ENCODE measurements at regions not wholly inside any gene's neighbourhood (a gene's known extent, or its start where the extent isn't known, plus 50 kb on each side); places are given as distances from the start of the nearest gene placed in this dataset.

DNA sequence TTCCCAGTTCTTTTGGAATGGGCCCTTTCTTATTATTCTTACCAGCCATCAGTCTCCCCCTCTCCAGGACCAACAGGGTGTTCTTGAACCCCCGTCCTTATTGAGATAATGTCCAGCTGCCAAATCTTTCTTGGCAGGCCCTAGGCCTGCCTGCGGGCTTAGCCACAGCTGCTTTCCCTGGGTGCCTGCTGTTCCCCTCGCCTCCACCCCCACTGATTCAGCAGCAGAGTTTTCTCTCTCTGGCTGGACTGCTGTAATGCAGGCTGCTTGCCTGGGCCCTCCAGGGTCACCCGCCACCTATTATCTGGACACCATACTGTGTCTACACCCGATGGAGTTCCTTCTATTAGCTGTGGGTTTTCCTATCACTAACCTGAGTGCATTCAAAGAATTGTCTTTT lies 395.4 kb upstream of the ATP5MC3 start:
- no peak for DNase-seq
- intact Hi-C loops (cut with DNase I; ENCODE audit: low total_unique reads): no loop called here
- no peak for TF ChIP-seq EP300 (IDR thresholded peaks at IDR 0.05)
- TF ChIP-seq, protein P1, sequence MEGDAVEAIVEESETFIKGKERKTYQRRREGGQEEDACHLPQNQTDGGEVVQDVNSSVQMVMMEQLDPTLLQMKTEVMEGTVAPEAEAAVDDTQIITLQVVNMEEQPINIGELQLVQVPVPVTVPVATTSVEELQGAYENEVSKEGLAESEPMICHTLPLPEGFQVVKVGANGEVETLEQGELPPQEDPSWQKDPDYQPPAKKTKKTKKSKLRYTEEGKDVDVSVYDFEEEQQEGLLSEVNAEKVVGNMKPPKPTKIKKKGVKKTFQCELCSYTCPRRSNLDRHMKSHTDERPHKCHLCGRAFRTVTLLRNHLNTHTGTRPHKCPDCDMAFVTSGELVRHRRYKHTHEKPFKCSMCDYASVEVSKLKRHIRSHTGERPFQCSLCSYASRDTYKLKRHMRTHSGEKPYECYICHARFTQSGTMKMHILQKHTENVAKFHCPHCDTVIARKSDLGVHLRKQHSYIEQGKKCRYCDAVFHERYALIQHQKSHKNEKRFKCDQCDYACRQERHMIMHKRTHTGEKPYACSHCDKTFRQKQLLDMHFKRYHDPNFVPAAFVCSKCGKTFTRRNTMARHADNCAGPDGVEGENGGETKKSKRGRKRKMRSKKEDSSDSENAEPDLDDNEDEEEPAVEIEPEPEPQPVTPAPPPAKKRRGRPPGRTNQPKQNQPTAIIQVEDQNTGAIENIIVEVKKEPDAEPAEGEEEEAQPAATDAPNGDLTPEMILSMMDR (IDR thresholded peaks at IDR 0.05): no peak
- TF ChIP-seq POLR2A (IDR thresholded peaks at IDR 0.05): no peak
- no peak for TF ChIP-seq POLR2AphosphoS5 (IDR thresholded peaks at IDR 0.05)
- Histone ChIP-seq H3K27me3 (no peaks in the 10 kb centered on the region), H3K9me3 (no peaks in the 10 kb centered on the region), H3K4me1 (no peaks in the 10 kb centered on the region), H3K27ac (no peak overlapping the region), H3K36me3 (no peaks in the 10 kb centered on the region), H3K4me3 (no peak overlapping the region)
- WGBS, 5 donors: 56 to 76% (median 74%) methylated on average over 5 of the region's 5 CpGs

- H3K27me3 ChIP-seq: no peaks in the 10 kb centered on the region
- intact Hi-C loops (cut with DNase I; ENCODE audit: low total_unique reads): no loop called here
- no peaks in the 10 kb centered on the region for H3K36me3 ChIP-seq
- DNase-seq: no peak
- TF ChIP-seq POLR2AphosphoS5 (IDR thresholded peaks at IDR 0.05) (no peak), POLR2A (IDR thresholded peaks at IDR 0.05) (no peak), EP300 (IDR thresholded peaks at IDR 0.05) (no peak)
- TF ChIP-seq, protein P1 (IDR thresholded peaks at IDR 0.05): no peak
- no peaks in the 10 kb centered on the region for H3K4me1 ChIP-seq
- no peak overlapping the region for H3K4me3 ChIP-seq
- H3K9me3 ChIP-seq: no peaks in the 10 kb centered on the region
- H3K27ac ChIP-seq: no peak overlapping the region
- WGBS, 5 donors: 52 to 73% (median 63%) methylated on average over 2 of the region's 2 CpGs
These were observed 394.8 kb upstream of the ATP5MC3 start for GRCh38 chr2:175576270-175576669.

DNA sequence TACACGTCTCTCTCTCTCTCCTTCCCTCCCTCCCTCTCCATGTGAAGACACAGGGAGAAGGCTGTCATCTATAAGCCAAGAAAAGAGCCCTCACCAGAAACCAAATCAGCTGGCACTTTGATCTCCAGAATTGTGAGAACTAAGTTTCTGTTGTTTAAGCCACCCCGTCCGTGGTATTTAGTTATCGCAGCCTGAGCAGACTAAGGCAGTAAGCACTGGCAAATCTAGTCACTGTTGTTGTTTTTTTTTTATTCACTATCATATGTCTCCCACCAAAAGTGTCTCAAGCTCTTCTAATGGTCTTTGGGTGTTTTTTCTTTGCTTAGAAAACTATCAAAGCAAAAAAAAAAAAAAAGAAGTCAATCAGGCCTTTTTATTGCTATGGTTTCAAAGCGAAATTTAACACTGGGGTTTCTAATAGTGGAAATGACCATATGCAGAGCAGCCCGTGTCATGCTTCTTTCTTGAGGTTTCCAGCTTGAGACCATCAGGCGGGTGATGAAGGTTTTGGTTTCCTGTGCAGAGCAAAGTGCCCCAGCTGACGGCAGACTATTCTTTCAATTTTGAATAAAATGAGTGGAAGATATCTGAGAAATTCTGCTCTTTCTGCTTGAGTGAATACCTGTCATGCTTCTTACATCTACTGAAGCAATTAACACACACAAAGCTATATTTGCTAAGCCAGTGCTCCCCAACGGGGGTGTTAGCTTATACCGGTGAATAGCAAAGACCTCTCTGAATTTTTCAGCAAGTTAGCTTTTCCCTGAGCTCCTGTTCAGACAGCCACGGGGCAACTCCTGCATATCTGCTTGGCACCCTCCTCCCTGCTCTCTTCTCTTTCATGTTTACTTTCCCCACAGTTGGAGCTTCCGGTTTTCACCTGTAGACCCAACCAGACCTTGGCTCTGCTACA lies 394.1 kb upstream of the ATP5MC3 start:
- DNase-seq: peak in 1 of 2 donors; percentile 26
- no peaks in the 10 kb centered on the region for H3K4me1 ChIP-seq
- intact Hi-C loops (cut with DNase I; ENCODE audit: low total_unique reads): no loop called here
- H3K4me3 ChIP-seq: no peak overlapping the region
- no peaks in the 10 kb centered on the region for H3K27me3 ChIP-seq
- H3K36me3 ChIP-seq: no peaks in the 10 kb centered on the region
- H3K27ac ChIP-seq: no peak overlapping the region
- TF ChIP-seq EP300 (IDR thresholded peaks at IDR 0.05) (no peak), POLR2AphosphoS5 (IDR thresholded peaks at IDR 0.05) (no peak), POLR2A (IDR thresholded peaks at IDR 0.05) (no peak)
- TF ChIP-seq, protein P1 (IDR thresholded peaks at IDR 0.05): no peak
- H3K9me3 ChIP-seq: no peaks in the 10 kb centered on the region
- WGBS, 5 donors: 46 to 52% (median 48%) methylated on average over 12 of the region's 12 CpGs

DNA sequence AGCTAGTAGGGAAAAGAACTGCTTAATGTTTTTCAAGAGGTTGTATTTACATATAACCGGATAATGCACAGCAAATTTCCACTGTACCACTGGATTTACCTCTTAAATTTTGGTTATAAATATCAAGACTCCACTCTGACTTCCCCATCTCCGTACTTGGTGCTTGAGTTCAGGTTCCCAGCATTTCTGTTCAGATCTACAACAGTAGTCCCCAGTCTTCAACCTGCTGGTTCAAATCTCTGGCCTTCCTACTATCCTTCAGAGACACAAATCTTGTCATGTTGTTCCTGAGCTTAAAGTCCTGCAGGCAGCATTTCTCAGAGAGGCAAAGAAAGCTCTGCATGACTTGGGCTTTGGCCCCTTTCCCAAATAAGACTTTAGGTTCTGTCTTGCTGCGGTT lies 392.6 kb upstream of the ATP5MC3 start:
- WGBS, 5 donors: 87 to 94% (median 93%) methylated on average over 3 of the region's 3 CpGs
- no peaks in the 10 kb centered on the region for H3K36me3 ChIP-seq

More for the DNA sequence above, 392.6 kb upstream of the ATP5MC3 start:
- Histone ChIP-seq H3K9me3 (no peaks in the 10 kb centered on the region), H3K27ac (no peak overlapping the region), H3K4me3 (no peak overlapping the region), H3K27me3 (no peaks in the 10 kb centered on the region), H3K4me1 (no peaks in the 10 kb centered on the region)
- TF ChIP-seq EP300 (IDR thresholded peaks at IDR 0.05): no peak
- TF ChIP-seq POLR2A (IDR thresholded peaks at IDR 0.05): no peak
- TF ChIP-seq, protein P1 (IDR thresholded peaks at IDR 0.05): no peak
- TF ChIP-seq POLR2AphosphoS5 (IDR thresholded peaks at IDR 0.05): no peak
- intact Hi-C loops (cut with DNase I; ENCODE audit: low total_unique reads): no loop called here
- DNase-seq: no peak
